ENCODE measurements at regions not wholly inside any gene's neighbourhood (a gene's known extent, or its start where the extent isn't known, plus 50 kb on each side); places are given as distances from the start of the nearest gene placed in this dataset.

DNA sequence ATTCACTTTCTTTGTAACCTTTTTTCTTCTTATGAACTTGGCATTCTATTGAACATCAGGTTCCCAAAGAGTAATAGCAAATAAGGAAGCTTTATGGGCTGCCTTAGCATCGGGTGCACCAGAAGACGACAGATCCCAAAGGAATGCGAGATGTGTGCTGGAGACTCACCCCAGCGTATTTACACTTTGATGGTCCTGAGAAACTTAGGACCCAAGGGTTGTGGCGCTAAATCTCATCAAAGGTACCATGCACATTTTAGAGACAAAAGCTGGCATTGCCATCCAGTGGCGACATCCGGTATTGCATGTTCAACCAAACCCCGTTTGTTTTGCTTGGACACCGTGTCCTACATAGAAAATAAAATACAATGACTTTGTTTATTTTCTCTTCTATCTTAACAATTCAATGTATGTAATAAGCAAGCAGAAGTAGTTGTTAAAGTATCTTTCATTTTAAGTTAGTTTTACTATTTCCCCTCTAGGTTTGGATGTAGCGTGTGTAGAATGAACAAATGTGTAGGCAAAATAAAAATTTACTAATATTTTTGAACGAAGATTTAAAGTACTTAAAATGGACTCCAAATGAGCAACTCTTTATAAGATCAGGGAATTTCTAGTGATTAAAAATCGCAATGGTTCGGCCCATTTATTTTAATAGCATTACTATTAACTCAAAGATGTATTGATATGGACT lies 1154.8 kb downstream of the GATA3 start:
- Histone ChIP-seq H3K9ac (ENCODE audit: control insufficient read depth, insufficient read depth, low read length) (no peak overlapping the region), H2AFZ (ENCODE audit: control insufficient read depth, low read depth, low read length) (no peak overlapping the region), H3K4me1 (ENCODE audit: control insufficient read depth, insufficient read depth, low read length) (no peaks in the 10 kb centered on the region), H3K79me2 (ENCODE audit: control insufficient read depth, insufficient read depth, low read length) (no peaks in the 10 kb centered on the region), H3K4me2 (ENCODE audit: control insufficient read depth, insufficient read depth) (no peak overlapping the region), H3K36me3 (ENCODE audit: control insufficient read depth in 2 of 2, insufficient read depth in 2 of 2, low read length in 1 of 2) (no peaks in the 10 kb centered on the region), H3K27me3 (replicated peaks in 1 of 2; ENCODE audit: control insufficient read depth in 2 of 2, insufficient read depth in 2 of 2, low read length in 1 of 2) (no peaks in the 10 kb centered on the region), H4K20me1 (ENCODE audit: control insufficient read depth, insufficient read depth) (no peaks in the 10 kb centered on the region), H3K9me3 (replicated peaks; ENCODE audit: control insufficient read depth, insufficient read depth, low read length) (no peaks in the 10 kb centered on the region), H3K27ac (ENCODE audit: control insufficient read depth, insufficient read depth) (no peak overlapping the region), H3K4me3 (no peak overlapping the region)
- ATAC-seq (peak; percentile 78), FAIRE-seq (peak; percentile 95), DNase-seq (ENCODE audit: low read depth, low spot score) (peak; percentile 16)
- ChIA-PET SMC1A (ENCODE audit: uncharacterized antibody, unreplicated experiment) (interaction anchor here (0.6 to 2.5 kb wide), 11 partner anchors 10 to 1684 kb away, joined by 3 to 11 read pairs (median 4); no protein-coding TSS in a partner anchor), CTCF (interaction anchor here (0.6 to 3.5 kb wide), 16 partner anchors 10 to 1684 kb away, joined by 3 to 30 read pairs (median 4); no protein-coding TSS in a partner anchor), RAD21 (ENCODE audit: unreplicated experiment) (interaction anchor here (0.6 to 3.4 kb wide), 4 partner anchors 714 to 1684 kb away, joined by 4 to 25 read pairs (median 7); no protein-coding TSS in a partner anchor), POLR2A (no interaction called here)
- WGBS (ENCODE audit: insufficient coverage, insufficient replicate concordance, low lambda C conversion rate, missing lambda C conversion rate), result 7% methylated on average over 13 of the region's 13 CpGs
- in situ Hi-C loops (cut with MboI) (loop anchor here (5.0 to 25.0 kb wide), 2 partner anchors 1172 to 1342 kb away; no protein-coding TSS in a partner anchor), intact Hi-C loops (cut with micrococcal nuclease; ENCODE audit: unreplicated experiment) (loop anchor here (1.0 to 10.0 kb wide), 5 partner anchors 93 to 1684 kb away; partner anchors contain the start of gene GATA3)
- TF ChIP-seq SUPT20H (IDR thresholded peaks at IDR 0.05; ENCODE audit: borderline replicate concordance, control insufficient read depth, low read depth, low read length) (no peak), YY1 (IDR thresholded peaks at IDR 0.05; ENCODE audit: low read depth, low read length) (peak; percentile 53; the same call in 1 of the 2 replicates), RAD21 (IDR thresholded peaks at IDR 0.05; ENCODE audit: insufficient read depth, low read depth, low read length) (peak; percentile 87), SMC3 (IDR thresholded peaks at IDR 0.05; ENCODE audit: borderline replicate concordance, low read length) (peak; percentile 84), POU2F2 (IDR thresholded peaks at IDR 0.05; ENCODE audit: borderline replicate concordance, low read depth, low read length) (0 out of 3 replicates have a peak, but pooled peaks have one; percentile 32), SMAD1 (IDR thresholded peaks at IDR 0.05; ENCODE audit: low read depth, partially characterized antibody) (no peak)
- TF ChIP-seq, protein P1, sequence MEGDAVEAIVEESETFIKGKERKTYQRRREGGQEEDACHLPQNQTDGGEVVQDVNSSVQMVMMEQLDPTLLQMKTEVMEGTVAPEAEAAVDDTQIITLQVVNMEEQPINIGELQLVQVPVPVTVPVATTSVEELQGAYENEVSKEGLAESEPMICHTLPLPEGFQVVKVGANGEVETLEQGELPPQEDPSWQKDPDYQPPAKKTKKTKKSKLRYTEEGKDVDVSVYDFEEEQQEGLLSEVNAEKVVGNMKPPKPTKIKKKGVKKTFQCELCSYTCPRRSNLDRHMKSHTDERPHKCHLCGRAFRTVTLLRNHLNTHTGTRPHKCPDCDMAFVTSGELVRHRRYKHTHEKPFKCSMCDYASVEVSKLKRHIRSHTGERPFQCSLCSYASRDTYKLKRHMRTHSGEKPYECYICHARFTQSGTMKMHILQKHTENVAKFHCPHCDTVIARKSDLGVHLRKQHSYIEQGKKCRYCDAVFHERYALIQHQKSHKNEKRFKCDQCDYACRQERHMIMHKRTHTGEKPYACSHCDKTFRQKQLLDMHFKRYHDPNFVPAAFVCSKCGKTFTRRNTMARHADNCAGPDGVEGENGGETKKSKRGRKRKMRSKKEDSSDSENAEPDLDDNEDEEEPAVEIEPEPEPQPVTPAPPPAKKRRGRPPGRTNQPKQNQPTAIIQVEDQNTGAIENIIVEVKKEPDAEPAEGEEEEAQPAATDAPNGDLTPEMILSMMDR (IDR thresholded peaks at IDR 0.05 in 2 of 3, conservative IDR thresholded peaks at IDR 0.05 in 1 of 3; ENCODE audit: control insufficient read depth in 2 of 3, extremely low read depth in 1 of 3, insufficient read depth in 1 of 3, low read depth in 3 of 3, low read length in 3 of 3), result peak; percentile 82 to 87 (median 86)
- no TSS peak for BruUV-seq (replicated peaks)
